ENCODE measurements at regions not wholly inside any gene's neighbourhood (a gene's known extent, or its start where the extent isn't known, plus 50 kb on each side); places are given as distances from the start of the nearest gene placed in this dataset.

- Histone ChIP-seq H3K36me3 (ENCODE audit: control insufficient read depth in 3 of 3, insufficient read depth in 3 of 3, low read length in 3 of 3) (no peaks in the 10 kb centered on the region), H3K4me1 (ENCODE audit: control insufficient read depth in 3 of 3, insufficient read depth in 3 of 3, low read length in 3 of 3) (no peaks in the 10 kb centered on the region), H3K4me3 (ENCODE audit: low read length in 3 of 3) (no peak overlapping the region), H3K9me3 (ENCODE audit: control insufficient read depth in 3 of 3, low read length in 3 of 3) (no peaks in the 10 kb centered on the region), H3K9ac (ENCODE audit: low read depth in 1 of 3, low read length in 3 of 3) (no peak overlapping the region), H3K27ac (ENCODE audit: low read depth, low read length) (no peak overlapping the region), H3K27me3 (ENCODE audit: control insufficient read depth in 3 of 3, insufficient read depth in 3 of 3, low read length in 3 of 3) (peaks cover 0 to 2% (median 0%) of the 10 kb centered on the region in 3 donors)
Observed at GRCh38 chr16:79816081-79816497, 215.6 kb upstream of the MAF start.

- Histone ChIP-seq H3K36me3 (ENCODE audit: control insufficient read depth in 3 of 3, insufficient read depth in 3 of 3, low read length in 3 of 3) (no peaks in the 10 kb centered on the region), H3K9ac (ENCODE audit: low read depth in 1 of 3, low read length in 3 of 3) (no peak overlapping the region), H3K9me3 (ENCODE audit: control insufficient read depth in 3 of 3, low read length in 3 of 3) (no peaks in the 10 kb centered on the region), H3K27ac (ENCODE audit: low read depth, low read length) (no peak overlapping the region), H3K4me1 (ENCODE audit: control insufficient read depth in 3 of 3, insufficient read depth in 3 of 3, low read length in 3 of 3) (no peaks in the 10 kb centered on the region), H3K4me3 (ENCODE audit: low read length in 3 of 3) (no peak overlapping the region), H3K27me3 (ENCODE audit: control insufficient read depth in 3 of 3, insufficient read depth in 3 of 3, low read length in 3 of 3) (peaks cover 0 to 2% (median 0%) of the 10 kb centered on the region in 3 donors)
Observed at GRCh38 chr16:79815049-79815448, 214.5 kb upstream of the MAF start.

- Histone ChIP-seq H3K9me3 (ENCODE audit: control insufficient read depth in 3 of 3, low read length in 3 of 3) (no peaks in the 10 kb centered on the region), H3K4me3 (ENCODE audit: low read length in 3 of 3) (no peak overlapping the region), H3K27me3 (ENCODE audit: control insufficient read depth in 3 of 3, insufficient read depth in 3 of 3, low read length in 3 of 3) (peaks cover 0 to 2% (median 0%) of the 10 kb centered on the region in 3 donors), H3K9ac (ENCODE audit: low read depth in 1 of 3, low read length in 3 of 3) (no peak overlapping the region), H3K27ac (ENCODE audit: low read depth, low read length) (no peak overlapping the region), H3K36me3 (ENCODE audit: control insufficient read depth in 3 of 3, insufficient read depth in 3 of 3, low read length in 3 of 3) (no peaks in the 10 kb centered on the region), H3K4me1 (ENCODE audit: control insufficient read depth in 3 of 3, insufficient read depth in 3 of 3, low read length in 3 of 3) (no peaks in the 10 kb centered on the region)
Observed at GRCh38 chr16:79814124-79814523, 213.6 kb upstream of the MAF start.

- Histone ChIP-seq H3K27me3 (ENCODE audit: control insufficient read depth in 3 of 3, insufficient read depth in 3 of 3, low read length in 3 of 3) (peaks cover 2 to 6% (median 2%) of the 10 kb centered on the region in 3 donors), H3K9me3 (ENCODE audit: control insufficient read depth in 3 of 3, low read length in 3 of 3) (peaks cover 0 to 4% (median 0%) of the 10 kb centered on the region in 3 donors), H3K4me3 (ENCODE audit: low read length in 3 of 3) (no peak overlapping the region), H3K27ac (ENCODE audit: low read depth, low read length) (no peak overlapping the region), H3K36me3 (ENCODE audit: control insufficient read depth in 3 of 3, insufficient read depth in 3 of 3, low read length in 3 of 3) (no peaks in the 10 kb centered on the region), H3K4me1 (ENCODE audit: control insufficient read depth in 3 of 3, insufficient read depth in 3 of 3, low read length in 3 of 3) (no peaks in the 10 kb centered on the region), H3K9ac (ENCODE audit: low read depth in 1 of 3, low read length in 3 of 3) (no peak overlapping the region)
Observed at GRCh38 chr16:79811541-79811940, 211.0 kb upstream of the MAF start.

- Histone ChIP-seq H3K4me3 (ENCODE audit: low read length in 3 of 3) (no peak overlapping the region), H3K9ac (ENCODE audit: low read depth in 1 of 3, low read length in 3 of 3) (no peak overlapping the region), H3K27me3 (ENCODE audit: control insufficient read depth in 3 of 3, insufficient read depth in 3 of 3, low read length in 3 of 3) (peaks cover 2 to 6% (median 2%) of the 10 kb centered on the region in 3 donors), H3K27ac (ENCODE audit: low read depth, low read length) (no peak overlapping the region), H3K4me1 (ENCODE audit: control insufficient read depth in 3 of 3, insufficient read depth in 3 of 3, low read length in 3 of 3) (no peaks in the 10 kb centered on the region), H3K9me3 (ENCODE audit: control insufficient read depth in 3 of 3, low read length in 3 of 3) (peaks cover 0 to 4% (median 0%) of the 10 kb centered on the region in 3 donors), H3K36me3 (ENCODE audit: control insufficient read depth in 3 of 3, insufficient read depth in 3 of 3, low read length in 3 of 3) (no peaks in the 10 kb centered on the region)
Observed at GRCh38 chr16:79810449-79811189, 210.1 kb upstream of the MAF start.

DNA sequence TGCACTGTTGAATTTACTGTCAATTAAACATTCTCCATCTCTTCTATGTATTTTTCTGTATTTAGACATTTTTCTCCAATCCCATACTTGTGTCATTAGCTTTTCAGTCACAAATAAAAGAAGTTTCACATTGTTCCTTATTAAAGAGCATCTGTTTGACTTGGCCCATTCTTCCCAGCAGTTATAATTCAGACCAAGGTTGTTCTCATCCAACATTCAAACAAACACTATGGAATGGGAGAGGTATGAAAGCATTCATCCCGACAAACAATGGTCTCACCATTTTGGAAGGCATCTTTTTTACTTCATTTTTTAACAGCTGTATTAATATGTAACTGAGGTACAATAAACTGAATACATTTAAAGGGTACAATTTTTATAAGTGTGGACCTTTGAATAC, 208.8 kb upstream of the MAF start:
- Histone ChIP-seq H3K27ac (ENCODE audit: low read depth, low read length) (no peak overlapping the region), H3K9ac (ENCODE audit: low read depth in 1 of 3, low read length in 3 of 3) (no peak overlapping the region), H3K9me3 (ENCODE audit: control insufficient read depth in 3 of 3, low read length in 3 of 3) (peaks cover 0 to 4% (median 0%) of the 10 kb centered on the region in 3 donors), H3K27me3 (ENCODE audit: control insufficient read depth in 3 of 3, insufficient read depth in 3 of 3, low read length in 3 of 3) (peaks cover 2 to 11% (median 2%) of the 10 kb centered on the region in 3 donors), H3K4me1 (ENCODE audit: control insufficient read depth in 3 of 3, insufficient read depth in 3 of 3, low read length in 3 of 3) (no peaks in the 10 kb centered on the region), H3K4me3 (ENCODE audit: low read length in 3 of 3) (no peak overlapping the region), H3K36me3 (ENCODE audit: control insufficient read depth in 3 of 3, insufficient read depth in 3 of 3, low read length in 3 of 3) (no peaks in the 10 kb centered on the region)

DNA sequence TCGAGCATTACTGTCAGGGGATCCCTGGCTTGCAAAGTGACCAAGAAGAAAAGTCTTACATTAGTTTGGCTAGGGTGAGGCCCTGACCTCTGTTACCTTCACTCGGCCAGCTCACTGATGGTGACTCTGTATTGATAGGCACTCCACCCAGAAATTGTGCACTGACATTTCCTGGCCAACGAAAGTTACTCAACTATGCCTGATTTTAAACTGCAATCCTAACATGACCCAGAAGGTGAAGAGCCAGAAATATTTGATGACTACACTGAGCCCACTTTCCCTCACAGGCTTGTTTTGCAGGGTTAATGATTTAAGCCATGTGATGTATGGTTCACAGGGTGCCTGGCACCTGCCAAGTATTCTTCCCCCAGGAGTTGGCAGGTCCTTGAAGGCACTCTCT, 208.2 kb upstream of the MAF start:
- H3K27ac ChIP-seq (ENCODE audit: low read depth, low read length) = no peak overlapping the region
- peaks cover 0 to 4% (median 0%) of the 10 kb centered on the region in 3 donors for H3K9me3 ChIP-seq (ENCODE audit: control insufficient read depth in 3 of 3, low read length in 3 of 3)
- H3K4me3 ChIP-seq (ENCODE audit: low read length in 3 of 3) = no peak overlapping the region
- H3K27me3 ChIP-seq (ENCODE audit: control insufficient read depth in 3 of 3, insufficient read depth in 3 of 3, low read length in 3 of 3) = peaks cover 2 to 11% (median 2%) of the 10 kb centered on the region in 3 donors
- no peaks in the 10 kb centered on the region for H3K36me3 ChIP-seq (ENCODE audit: control insufficient read depth in 3 of 3, insufficient read depth in 3 of 3, low read length in 3 of 3)
- no peaks in the 10 kb centered on the region for H3K4me1 ChIP-seq (ENCODE audit: control insufficient read depth in 3 of 3, insufficient read depth in 3 of 3, low read length in 3 of 3)
- no peak overlapping the region for H3K9ac ChIP-seq (ENCODE audit: low read depth in 1 of 3, low read length in 3 of 3)

GRCh38 chr16:79806757-79807156, 206.2 kb upstream of the MAF start:
- Histone ChIP-seq H3K4me1 (ENCODE audit: control insufficient read depth in 3 of 3, insufficient read depth in 3 of 3, low read length in 3 of 3) (no peaks in the 10 kb centered on the region), H3K27me3 (ENCODE audit: control insufficient read depth in 3 of 3, insufficient read depth in 3 of 3, low read length in 3 of 3) (peaks cover 0 to 13% (median 2%) of the 10 kb centered on the region in 3 donors), H3K27ac (ENCODE audit: low read depth, low read length) (no peak overlapping the region), H3K9ac (ENCODE audit: low read depth in 1 of 3, low read length in 3 of 3) (no peak overlapping the region), H3K36me3 (ENCODE audit: control insufficient read depth in 3 of 3, insufficient read depth in 3 of 3, low read length in 3 of 3) (no peaks in the 10 kb centered on the region), H3K4me3 (ENCODE audit: low read length in 3 of 3) (no peak overlapping the region), H3K9me3 (ENCODE audit: control insufficient read depth in 3 of 3, low read length in 3 of 3) (peaks cover 0 to 4% (median 0%) of the 10 kb centered on the region in 3 donors)

DNA sequence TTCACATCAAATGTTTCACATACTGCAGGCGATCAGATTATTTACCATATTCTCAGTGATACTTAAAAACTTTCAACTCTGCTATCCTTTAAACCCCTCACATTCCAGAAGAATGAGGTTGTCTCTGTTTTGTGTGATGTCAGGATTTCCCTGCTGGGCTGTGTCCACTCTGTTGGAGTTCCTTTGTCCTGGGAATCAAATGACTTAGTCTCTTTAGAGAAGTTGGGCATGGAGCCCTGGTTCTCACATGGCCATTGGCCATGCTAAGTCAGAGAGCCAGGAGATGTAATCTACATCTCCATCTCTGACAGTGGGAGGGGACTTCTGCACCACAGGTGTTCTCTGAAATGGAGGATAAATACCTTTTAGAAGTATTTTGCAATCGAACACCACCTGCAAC, 205.1 kb upstream of the MAF start:
- no peak overlapping the region for H3K4me3 ChIP-seq (ENCODE audit: low read length in 3 of 3)
- no peak overlapping the region for H3K9ac ChIP-seq (ENCODE audit: low read depth in 1 of 3, low read length in 3 of 3)
- H3K27ac ChIP-seq (ENCODE audit: low read depth, low read length) = no peak overlapping the region
- H3K4me1 ChIP-seq (ENCODE audit: control insufficient read depth in 3 of 3, insufficient read depth in 3 of 3, low read length in 3 of 3) = no peaks in the 10 kb centered on the region
- peaks cover 0 to 4% (median 0%) of the 10 kb centered on the region in 3 donors for H3K9me3 ChIP-seq (ENCODE audit: control insufficient read depth in 3 of 3, low read length in 3 of 3)
- peaks cover 0 to 16% (median 2%) of the 10 kb centered on the region in 3 donors for H3K27me3 ChIP-seq (ENCODE audit: control insufficient read depth in 3 of 3, insufficient read depth in 3 of 3, low read length in 3 of 3)
- no peaks in the 10 kb centered on the region for H3K36me3 ChIP-seq (ENCODE audit: control insufficient read depth in 3 of 3, insufficient read depth in 3 of 3, low read length in 3 of 3)

- Histone ChIP-seq H3K27me3 (ENCODE audit: control insufficient read depth in 3 of 3, insufficient read depth in 3 of 3, low read length in 3 of 3) (peaks cover 0 to 10% (median 0%) of the 10 kb centered on the region in 3 donors), H3K4me3 (ENCODE audit: low read length in 3 of 3) (no peak overlapping the region), H3K4me1 (ENCODE audit: control insufficient read depth in 3 of 3, insufficient read depth in 3 of 3, low read length in 3 of 3) (no peaks in the 10 kb centered on the region), H3K36me3 (ENCODE audit: control insufficient read depth in 3 of 3, insufficient read depth in 3 of 3, low read length in 3 of 3) (no peaks in the 10 kb centered on the region), H3K9me3 (ENCODE audit: control insufficient read depth in 3 of 3, low read length in 3 of 3) (no peaks in the 10 kb centered on the region), H3K9ac (ENCODE audit: low read depth in 1 of 3, low read length in 3 of 3) (no peak overlapping the region), H3K27ac (ENCODE audit: low read depth, low read length) (no peak overlapping the region)
Observed at GRCh38 chr16:79801646-79802045, 201.1 kb upstream of the MAF start.
